A549 (cell line): ENCODE measurements at regions not wholly inside any gene's neighbourhood (a gene's known extent, or its start where the extent isn't known, plus 50 kb on each side); places are given as distances from the start of the nearest gene placed in this dataset.

Source experiments
- ATAC-seq, 2 experiments: fragments of 200-7000 bp in 1 of 2; fragments of >200 bp in 1 of 2; cut with Nextera tagmentation in 1 of 2; cut with Tn5 transposase in 1 of 2; 3 replicates each; pipeline versions ENCODE4 v1.8.0 to v1.9.1; 2018 to 2020; ENCODE audit warnings: mild to moderate bottlenecking in 1 of 2, moderate library complexity in 1 of 2
- CTCF ChIA-PET: fragments of 300-600 bp; sonication (Branson Sonifier 250); formaldehyde crosslinking; extraction: SDS; loops from one replicate; lab custom pipeline; 2021; ENCODE audit warnings: antibody characterized with exemption, inconsistent platforms; lab: Yijun Ruan, JAX
- POLR2A ChIA-PET: fragments of 350-600 bp; formaldehyde crosslinking; extraction: SDS; loops from one replicate; lab custom pipeline; 2021; ENCODE audit warnings: antibody characterized with exemption, inconsistent platforms; lab: Yijun Ruan, JAX
- DNase-seq, 2 experiments: peaks; one replicate each; pipeline versions ENCODE4 v3.0.0 to v3.0.0-alpha.2; 2011 to 2016; ENCODE audit warnings: low read depth in 1 of 2, low spot score in 1 of 2
- FAIRE-seq: peaks from 2 replicates; lab custom pipeline; 2011; peaks lifted over from hg19 to GRCh38; lab: Jason Lieb, UNC
- H3K27ac ChIP-seq, 2 experiments: fragments of >200 bp; sonication (Bioruptor Twin); formaldehyde crosslinking; 3 replicates each; pipeline ENCODE4 v1.5.1; 2016 to 2017
- H3K4me1 ChIP-seq: fragments of >200 bp; sonication (Bioruptor Twin); formaldehyde crosslinking; 3 replicates; pipeline ENCODE4 v1.6.1; 2016
- H3K4me2 ChIP-seq: fragments of >200 bp; sonication (Bioruptor Twin); formaldehyde crosslinking; 3 replicates; pipeline ENCODE4 v1.6.1; 2016
- H3K4me3 ChIP-seq: fragments of >200 bp; sonication (Bioruptor Twin); formaldehyde crosslinking; 3 replicates; pipeline ENCODE4 v1.5.1; 2016
- H3K9me3 ChIP-seq: fragments of >200 bp; sonication (Bioruptor Twin); formaldehyde crosslinking; 3 replicates; pipeline ENCODE4 v1.6.1; 2016
- CBX2 ChIP-seq: fragments of 200-600 bp; sonication (generic); IDR thresholded peaks from 2 replicates; pipeline ENCODE4 v1.6.1; 2016; ENCODE audit warnings: low read depth, mild to moderate bottlenecking, borderline replicate concordance
- CHD2 ChIP-seq: fragments of 150-350 bp; IDR thresholded peaks from 2 replicates; pipeline ENCODE4 v1.6.1; 2014; ENCODE audit warnings: low read length; ENCODE audit not compliant: partially characterized antibody
- HEYL ChIP-seq: fragments of 250-450 bp; sonication (Bioruptor Pico); IDR thresholded peaks from 2 replicates; pipeline ENCODE4 v1.8.0; 2021; ENCODE audit warnings: mild to moderate bottlenecking, moderate library complexity
- HOXA7 ChIP-seq: fragments of 250-450 bp; sonication (Bioruptor Pico); IDR thresholded peaks from 2 replicates; pipeline ENCODE4 v1.5.0; 2020; ENCODE audit warnings: mild to moderate bottlenecking, moderate library complexity
- KDM5A ChIP-seq: fragments of 200-600 bp; sonication (generic); IDR thresholded peaks from 2 replicates; pipeline ENCODE4 v1.6.1; 2016; ENCODE audit warnings: antibody characterized with exemption, mild to moderate bottlenecking
- MYC ChIP-seq: IDR thresholded peaks from 2 replicates; pipeline ENCODE4 v1.6.1; 2012; ENCODE audit warnings: mild to moderate bottlenecking, inconsistent platforms, low read length, improper control_type of control experiment, borderline replicate concordance
- POLR2AphosphoS2 ChIP-seq: conservative IDR thresholded peaks from 2 replicates; pipeline ENCODE4 v1.6.1; 2012; ENCODE audit warnings: low read length, improper control_type of control experiment, inconsistent platforms
- RARB ChIP-seq: fragments of 250-450 bp; sonication (Bioruptor Pico); IDR thresholded peaks from 2 replicates; pipeline ENCODE4 v1.8.0; 2021; ENCODE audit warnings: mild to moderate bottlenecking, moderate library complexity
- RNF2 ChIP-seq: fragments of 200-600 bp; sonication (generic); IDR thresholded peaks from 2 replicates; pipeline ENCODE4 v1.6.1; 2016; ENCODE audit warnings: low read depth, mild to moderate bottlenecking, antibody characterized with exemption, moderate library complexity, borderline replicate concordance
- SREBF2 ChIP-seq: fragments of 450-650 bp; IDR thresholded peaks from 2 replicates; pipeline ENCODE4 v1.6.1; 2014; ENCODE audit warnings: mild to moderate bottlenecking, moderate library complexity
- TFCP2L1 ChIP-seq: fragments of 250-450 bp; sonication (Bioruptor Pico); IDR thresholded peaks from 2 replicates; pipeline ENCODE4 v1.5.0; 2021; ENCODE audit warnings: mild to moderate bottlenecking
- ZC3H11A ChIP-seq: fragments of 450-650 bp; IDR thresholded peaks from 2 replicates; pipeline ENCODE4 v1.6.1; 2014; ENCODE audit warnings: antibody characterized with exemption, mild to moderate bottlenecking
- WGBS: methylation state at CpG from one replicate; pipeline ENCODE4 v1.1.6; 2017; ENCODE audit errors: missing lambda C conversion rate; 5-methylcytosine and 5-hydroxymethylcytosine counted together
- TF ChIP-seq, protein P1 (sequence below): fragments of >200 bp; sonication (Bioruptor Twin); formaldehyde crosslinking; IDR thresholded peaks from 3 replicates; pipeline ENCODE4 v1.5.1; 2016
- TF ChIP-seq, protein P2 (sequence below): fragments of 200-600 bp; sonication (generic); IDR thresholded peaks from 2 replicates; pipeline ENCODE4 v1.6.1; 2016; ENCODE audit warnings: antibody characterized with exemption, mild to moderate bottlenecking, moderate library complexity
- TF ChIP-seq, protein P3 (sequence below): IDR thresholded peaks from 2 replicates; pipeline ENCODE4 v1.6.1; 2012; ENCODE audit warnings: low read depth, borderline replicate concordance
- TF ChIP-seq, protein P4 (sequence below): fragments of >200 bp; sonication (Bioruptor Twin); formaldehyde crosslinking; IDR thresholded peaks from 2 replicates; pipeline ENCODE4 v1.6.1; 2016
- TF ChIP-seq, protein P5 (sequence below): fragments of 250-450 bp; sonication (Bioruptor Pico); IDR thresholded peaks from 2 replicates; pipeline ENCODE4 v1.5.0; 2021; ENCODE audit warnings: mild to moderate bottlenecking, moderate library complexity, borderline replicate concordance

DNA sequence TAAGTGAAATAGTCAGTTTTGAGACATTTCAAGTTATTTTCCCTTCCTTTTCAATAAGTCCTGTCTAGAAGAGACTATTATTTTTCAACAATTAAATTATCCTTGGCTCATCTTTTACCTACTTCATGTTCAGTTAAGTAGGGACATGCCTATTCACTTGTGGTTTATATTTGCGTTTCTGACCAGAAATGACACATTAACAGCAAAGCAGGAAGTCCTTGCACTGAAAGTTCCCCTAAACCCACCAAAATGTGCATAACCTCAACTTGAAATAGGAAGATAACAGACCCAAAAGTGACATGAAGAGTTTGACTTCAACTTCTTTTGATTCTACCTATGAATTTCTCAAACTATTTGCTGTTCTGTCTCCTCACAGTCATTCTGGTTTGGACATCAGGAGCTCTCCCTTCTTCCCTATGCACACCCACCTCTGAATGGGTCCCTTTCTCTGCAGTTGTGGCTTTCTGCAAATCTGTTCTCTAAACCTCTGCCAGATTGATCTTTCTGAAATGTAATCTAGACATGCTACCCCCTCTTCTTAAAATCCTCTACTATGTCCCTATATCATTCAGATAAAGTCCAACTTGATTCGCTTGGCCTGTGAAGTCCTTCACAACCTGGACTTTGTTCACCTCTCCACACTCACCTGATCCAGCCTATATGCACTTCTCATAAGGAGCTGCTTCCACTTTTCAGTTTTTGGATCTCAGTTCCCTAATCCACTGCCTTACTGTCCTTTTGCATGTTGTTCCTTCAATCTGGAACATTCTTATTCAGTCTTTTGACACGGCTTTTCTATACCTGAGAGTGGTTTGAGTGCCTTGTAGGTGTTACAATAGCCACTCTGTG lies 661.5 kb upstream of the ADGRL4 start (continued):
- TF ChIP-seq, protein P1, sequence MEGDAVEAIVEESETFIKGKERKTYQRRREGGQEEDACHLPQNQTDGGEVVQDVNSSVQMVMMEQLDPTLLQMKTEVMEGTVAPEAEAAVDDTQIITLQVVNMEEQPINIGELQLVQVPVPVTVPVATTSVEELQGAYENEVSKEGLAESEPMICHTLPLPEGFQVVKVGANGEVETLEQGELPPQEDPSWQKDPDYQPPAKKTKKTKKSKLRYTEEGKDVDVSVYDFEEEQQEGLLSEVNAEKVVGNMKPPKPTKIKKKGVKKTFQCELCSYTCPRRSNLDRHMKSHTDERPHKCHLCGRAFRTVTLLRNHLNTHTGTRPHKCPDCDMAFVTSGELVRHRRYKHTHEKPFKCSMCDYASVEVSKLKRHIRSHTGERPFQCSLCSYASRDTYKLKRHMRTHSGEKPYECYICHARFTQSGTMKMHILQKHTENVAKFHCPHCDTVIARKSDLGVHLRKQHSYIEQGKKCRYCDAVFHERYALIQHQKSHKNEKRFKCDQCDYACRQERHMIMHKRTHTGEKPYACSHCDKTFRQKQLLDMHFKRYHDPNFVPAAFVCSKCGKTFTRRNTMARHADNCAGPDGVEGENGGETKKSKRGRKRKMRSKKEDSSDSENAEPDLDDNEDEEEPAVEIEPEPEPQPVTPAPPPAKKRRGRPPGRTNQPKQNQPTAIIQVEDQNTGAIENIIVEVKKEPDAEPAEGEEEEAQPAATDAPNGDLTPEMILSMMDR: no peak
- no peak for TF ChIP-seq CBX2
- TF ChIP-seq MYC: no peak
- TF ChIP-seq, protein P2, sequence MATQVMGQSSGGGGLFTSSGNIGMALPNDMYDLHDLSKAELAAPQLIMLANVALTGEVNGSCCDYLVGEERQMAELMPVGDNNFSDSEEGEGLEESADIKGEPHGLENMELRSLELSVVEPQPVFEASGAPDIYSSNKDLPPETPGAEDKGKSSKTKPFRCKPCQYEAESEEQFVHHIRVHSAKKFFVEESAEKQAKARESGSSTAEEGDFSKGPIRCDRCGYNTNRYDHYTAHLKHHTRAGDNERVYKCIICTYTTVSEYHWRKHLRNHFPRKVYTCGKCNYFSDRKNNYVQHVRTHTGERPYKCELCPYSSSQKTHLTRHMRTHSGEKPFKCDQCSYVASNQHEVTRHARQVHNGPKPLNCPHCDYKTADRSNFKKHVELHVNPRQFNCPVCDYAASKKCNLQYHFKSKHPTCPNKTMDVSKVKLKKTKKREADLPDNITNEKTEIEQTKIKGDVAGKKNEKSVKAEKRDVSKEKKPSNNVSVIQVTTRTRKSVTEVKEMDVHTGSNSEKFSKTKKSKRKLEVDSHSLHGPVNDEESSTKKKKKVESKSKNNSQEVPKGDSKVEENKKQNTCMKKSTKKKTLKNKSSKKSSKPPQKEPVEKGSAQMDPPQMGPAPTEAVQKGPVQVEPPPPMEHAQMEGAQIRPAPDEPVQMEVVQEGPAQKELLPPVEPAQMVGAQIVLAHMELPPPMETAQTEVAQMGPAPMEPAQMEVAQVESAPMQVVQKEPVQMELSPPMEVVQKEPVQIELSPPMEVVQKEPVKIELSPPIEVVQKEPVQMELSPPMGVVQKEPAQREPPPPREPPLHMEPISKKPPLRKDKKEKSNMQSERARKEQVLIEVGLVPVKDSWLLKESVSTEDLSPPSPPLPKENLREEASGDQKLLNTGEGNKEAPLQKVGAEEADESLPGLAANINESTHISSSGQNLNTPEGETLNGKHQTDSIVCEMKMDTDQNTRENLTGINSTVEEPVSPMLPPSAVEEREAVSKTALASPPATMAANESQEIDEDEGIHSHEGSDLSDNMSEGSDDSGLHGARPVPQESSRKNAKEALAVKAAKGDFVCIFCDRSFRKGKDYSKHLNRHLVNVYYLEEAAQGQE: no peak
- TF ChIP-seq, all 56 proteins: peak for 0

DNA sequence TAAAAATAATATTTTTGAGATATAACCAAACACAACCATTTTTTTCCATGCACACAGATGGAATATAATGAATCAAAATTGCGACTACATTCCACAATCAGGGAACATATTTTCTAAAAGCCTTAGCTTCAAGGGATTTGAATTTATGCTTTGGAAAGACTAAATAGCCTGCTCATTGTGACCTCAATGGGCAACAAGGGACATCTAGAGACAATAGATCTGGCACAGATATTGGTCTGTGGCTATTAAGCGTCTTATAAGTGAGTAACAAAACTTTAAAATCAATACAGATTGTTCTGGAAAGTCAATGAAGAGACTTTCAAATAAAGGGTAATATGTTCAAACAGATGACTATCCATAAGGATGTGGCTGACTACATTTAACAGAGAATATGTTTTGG lies 660.6 kb upstream of the ADGRL4 start:
- TF ChIP-seq HOXA7 (no peak), SREBF2 (no peak), HEYL (CRISPR knock-in tag) (no peak), POLR2AphosphoS2 (no peak), ZC3H11A (no peak), CHD2 (no peak), TFCP2L1 (CRISPR knock-in tag) (no peak), RARB (no peak), KDM5A (no peak), RNF2 (no peak)
- TF ChIP-seq, protein P3, sequence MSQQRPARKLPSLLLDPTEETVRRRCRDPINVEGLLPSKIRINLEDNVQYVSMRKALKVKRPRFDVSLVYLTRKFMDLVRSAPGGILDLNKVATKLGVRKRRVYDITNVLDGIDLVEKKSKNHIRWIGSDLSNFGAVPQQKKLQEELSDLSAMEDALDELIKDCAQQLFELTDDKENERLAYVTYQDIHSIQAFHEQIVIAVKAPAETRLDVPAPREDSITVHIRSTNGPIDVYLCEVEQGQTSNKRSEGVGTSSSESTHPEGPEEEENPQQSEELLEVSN: no peak
- TF ChIP-seq, protein P4, sequence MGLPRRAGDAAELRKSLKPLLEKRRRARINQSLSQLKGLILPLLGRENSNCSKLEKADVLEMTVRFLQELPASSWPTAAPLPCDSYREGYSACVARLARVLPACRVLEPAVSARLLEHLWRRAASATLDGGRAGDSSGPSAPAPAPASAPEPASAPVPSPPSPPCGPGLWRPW: no peak
- TF ChIP-seq, protein P5, sequence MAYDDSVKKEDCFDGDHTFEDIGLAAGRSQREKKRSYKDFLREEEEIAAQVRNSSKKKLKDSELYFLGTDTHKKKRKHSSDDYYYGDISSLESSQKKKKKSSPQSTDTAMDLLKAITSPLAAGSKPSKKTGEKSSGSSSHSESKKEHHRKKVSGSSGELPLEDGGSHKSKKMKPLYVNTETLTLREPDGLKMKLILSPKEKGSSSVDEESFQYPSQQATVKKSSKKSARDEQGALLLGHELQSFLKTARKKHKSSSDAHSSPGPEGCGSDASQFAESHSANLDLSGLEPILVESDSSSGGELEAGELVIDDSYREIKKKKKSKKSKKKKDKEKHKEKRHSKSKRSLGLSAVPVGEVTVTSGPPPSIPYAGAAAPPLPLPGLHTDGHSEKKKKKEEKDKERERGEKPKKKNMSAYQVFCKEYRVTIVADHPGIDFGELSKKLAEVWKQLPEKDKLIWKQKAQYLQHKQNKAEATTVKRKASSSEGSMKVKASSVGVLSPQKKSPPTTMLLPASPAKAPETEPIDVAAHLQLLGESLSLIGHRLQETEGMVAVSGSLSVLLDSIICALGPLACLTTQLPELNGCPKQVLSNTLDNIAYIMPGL (CRISPR knock-in tag): no peak
- TF ChIP-seq, all 56 proteins: peak for 0
- Histone ChIP-seq H3K4me1 (no peaks in the 10 kb centered on the region), H3K4me3 (no peak overlapping the region), H3K27ac (no peak overlapping the region), H3K4me2 (no peak overlapping the region), H3K9me3 (no peaks in the 10 kb centered on the region)
- 12% methylated on average over 2 of the region's 2 CpGs for WGBS
- FAIRE-seq (no peak), DNase-seq (no peak), ATAC-seq (no peak)
- CTCF ChIA-PET: no interaction called here
- POLR2A ChIA-PET: no interaction called here
